ENCODE measurements at regions not wholly inside any gene's neighbourhood (a gene's known extent, or its start where the extent isn't known, plus 50 kb on each side); places are given as distances from the start of the nearest gene placed in this dataset.
"Not testable (repeated sequence)": the region's sequence is repeated elsewhere in the genome, so short reads cannot be mapped to it uniquely, and the experiment has no call there.

DNA sequence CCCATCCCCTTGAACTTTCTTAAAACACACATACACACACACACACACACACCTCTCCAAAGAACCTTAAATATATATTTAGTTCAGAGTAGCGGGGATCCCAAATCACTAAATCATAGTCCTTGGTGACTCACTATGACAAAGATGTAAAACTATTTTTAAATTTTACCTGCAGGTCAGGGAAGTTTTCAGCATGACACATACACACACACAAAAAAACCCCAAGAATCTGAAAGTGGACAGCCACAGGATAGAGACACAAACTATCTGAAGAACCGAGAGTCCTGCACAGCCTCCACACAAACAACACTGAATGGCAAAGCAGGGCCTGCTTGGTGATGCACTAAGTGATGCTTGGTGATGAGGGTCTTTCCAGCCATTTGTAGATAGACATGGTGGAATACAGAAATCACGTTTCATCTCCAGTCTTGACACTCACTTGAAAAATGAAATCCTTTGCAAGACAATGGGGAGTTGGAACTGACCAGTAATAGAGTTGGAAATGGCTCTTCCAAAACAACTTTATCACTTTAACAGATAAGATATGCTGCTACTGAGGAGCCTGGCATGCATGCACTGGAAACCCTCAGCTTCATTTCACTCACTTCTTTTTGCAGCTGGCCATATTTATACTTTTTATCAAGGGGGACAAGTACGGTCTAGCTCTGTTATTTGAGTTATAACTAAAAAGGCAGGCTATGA lies 307.3 kb downstream of the RAPGEF2 start:
- H3K4me1 Mint-ChIP-seq, result no peaks in the 10 kb centered on the region
- H3K27me3 Mint-ChIP-seq, result peaks cover 8% of the 10 kb centered on the region
- no peaks in the 10 kb centered on the region for H3K36me3 Mint-ChIP-seq
- CTCF ChIA-PET, result no interaction called here
- H3K27ac Mint-ChIP-seq, result no peak overlapping the region
- H3K9me3 Mint-ChIP-seq, result no peaks in the 10 kb centered on the region
- no peak overlapping the region for H3K4me3 Mint-ChIP-seq
- no peak for DNase-seq

DNA sequence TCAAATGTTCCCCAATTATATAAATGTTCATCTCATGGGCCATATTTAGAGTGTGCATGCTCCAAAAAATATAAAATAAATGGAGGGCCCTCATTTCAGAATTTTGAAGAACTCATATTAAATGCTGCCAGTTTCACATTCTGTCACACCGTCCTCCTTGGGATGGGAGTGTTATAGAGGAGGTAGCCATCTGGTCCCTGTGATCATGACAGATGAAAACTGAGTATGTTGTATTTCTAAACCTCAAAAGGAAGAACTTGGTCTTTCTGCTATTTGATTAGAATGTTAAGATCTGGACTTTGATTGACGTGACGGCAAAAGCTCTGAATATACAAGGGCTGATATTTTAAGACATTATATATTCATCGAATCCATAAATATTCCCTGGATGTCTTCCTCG lies 308.0 kb downstream of the RAPGEF2 start:
- H3K27ac Mint-ChIP-seq, result no peak overlapping the region
- peaks cover 8% of the 10 kb centered on the region for H3K27me3 Mint-ChIP-seq
- H3K9me3 Mint-ChIP-seq, result no peaks in the 10 kb centered on the region
- no peak overlapping the region for H3K4me3 Mint-ChIP-seq
- CTCF ChIA-PET, result no interaction called here
- no peaks in the 10 kb centered on the region for H3K36me3 Mint-ChIP-seq
- no peaks in the 10 kb centered on the region for H3K4me1 Mint-ChIP-seq
- DNase-seq, result no peak

DNA sequence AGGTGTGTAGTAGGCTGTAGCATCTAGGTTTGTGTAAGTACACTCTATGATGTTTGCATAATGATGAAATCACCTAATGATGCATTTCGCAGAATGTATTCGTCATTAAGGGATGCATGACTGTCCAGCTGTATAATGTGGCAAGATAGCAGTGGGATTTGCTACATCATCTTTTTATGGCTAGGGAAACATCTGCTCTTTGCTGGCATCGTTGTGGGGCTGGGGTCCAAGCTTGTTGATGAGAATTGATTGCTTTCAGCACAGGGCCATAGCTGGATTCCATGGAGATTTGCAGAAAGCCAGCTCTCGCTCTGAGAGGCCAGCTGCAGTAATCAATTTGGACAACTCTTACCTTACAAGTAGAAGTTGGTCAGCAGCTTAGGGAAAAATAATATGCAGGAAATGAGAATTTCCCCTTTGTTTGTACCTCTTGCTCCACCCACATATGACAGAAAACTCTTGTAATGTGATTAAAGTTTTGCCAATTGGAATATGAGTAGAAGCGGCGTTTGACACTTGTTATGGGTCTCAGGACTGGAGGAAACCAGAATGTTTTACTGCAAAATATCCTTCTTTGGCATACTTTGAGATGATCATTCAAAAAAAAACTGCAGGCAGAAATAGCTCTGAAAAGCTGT lies 310.5 kb downstream of the RAPGEF2 start:
- Mint-ChIP-seq H3K36me3 (no peaks in the 10 kb centered on the region), H3K9me3 (no peaks in the 10 kb centered on the region), H3K27ac (no peak overlapping the region), H3K4me1 (no peaks in the 10 kb centered on the region), H3K27me3 (peaks cover 4% of the 10 kb centered on the region), H3K4me3 (no peak overlapping the region)
- DNase-seq, result no peak
- CTCF ChIA-PET, result interaction anchor here (1.4 kb wide), 1 partner anchor 26 kb away, joined by 3 read pairs; no protein-coding TSS in a partner anchor

DNA sequence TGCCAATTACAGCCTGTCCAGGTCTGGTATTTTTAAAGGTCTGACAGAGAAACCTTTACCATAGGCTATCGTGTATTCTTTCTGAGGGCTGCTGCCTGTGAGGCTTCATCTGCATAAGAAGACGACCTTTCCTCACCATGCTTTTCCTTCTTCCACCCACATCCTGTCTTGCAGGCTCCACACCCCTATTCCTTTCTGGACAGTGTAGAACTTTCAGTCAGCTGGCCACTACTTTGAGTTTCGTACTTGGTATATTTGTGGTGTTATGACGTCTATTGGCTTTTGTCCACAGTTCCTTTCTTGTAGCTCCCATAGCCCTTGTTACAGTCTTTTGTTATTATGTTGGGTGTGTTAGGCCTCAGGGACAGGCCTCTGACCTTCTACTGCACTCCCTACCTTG lies 311.4 kb downstream of the RAPGEF2 start:
- Mint-ChIP-seq H3K9me3 (no peaks in the 10 kb centered on the region), H3K4me3 (no peak overlapping the region), H3K36me3 (no peaks in the 10 kb centered on the region), H3K27ac (no peak overlapping the region), H3K4me1 (no peaks in the 10 kb centered on the region), H3K27me3 (peaks cover 4% of the 10 kb centered on the region)
- no peak for DNase-seq
- CTCF ChIA-PET, result interaction anchor here (0.7 kb wide), 1 partner anchor 1674 kb away, joined by 3 read pairs; no protein-coding TSS in a partner anchor

DNA sequence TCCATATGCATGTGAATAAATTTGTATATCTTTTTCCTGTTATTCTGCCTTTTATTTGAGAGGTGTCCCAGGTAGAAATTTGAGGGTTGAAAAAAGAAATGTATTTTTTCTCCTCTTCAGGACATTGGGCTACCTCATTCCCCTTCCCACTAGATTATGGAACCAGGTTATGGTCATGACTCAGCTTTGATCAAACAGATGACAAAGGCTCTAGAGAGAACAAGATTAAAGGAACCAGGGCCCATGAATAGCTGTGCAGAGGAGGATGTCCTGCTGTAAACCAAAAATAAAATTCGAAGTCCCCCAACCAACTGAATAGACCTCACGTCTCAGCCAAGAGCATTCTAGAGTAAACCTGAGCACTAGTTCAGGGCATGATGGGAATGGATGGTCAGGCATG lies 313.2 kb downstream of the RAPGEF2 start:
- Mint-ChIP-seq H3K36me3 (no peaks in the 10 kb centered on the region), H3K27me3 (peaks cover 4% of the 10 kb centered on the region), H3K4me1 (no peaks in the 10 kb centered on the region), H3K9me3 (peaks cover 1% of the 10 kb centered on the region), H3K27ac (no peak overlapping the region), H3K4me3 (no peak overlapping the region)
- no peak for DNase-seq
- CTCF ChIA-PET, result no interaction called here

DNA sequence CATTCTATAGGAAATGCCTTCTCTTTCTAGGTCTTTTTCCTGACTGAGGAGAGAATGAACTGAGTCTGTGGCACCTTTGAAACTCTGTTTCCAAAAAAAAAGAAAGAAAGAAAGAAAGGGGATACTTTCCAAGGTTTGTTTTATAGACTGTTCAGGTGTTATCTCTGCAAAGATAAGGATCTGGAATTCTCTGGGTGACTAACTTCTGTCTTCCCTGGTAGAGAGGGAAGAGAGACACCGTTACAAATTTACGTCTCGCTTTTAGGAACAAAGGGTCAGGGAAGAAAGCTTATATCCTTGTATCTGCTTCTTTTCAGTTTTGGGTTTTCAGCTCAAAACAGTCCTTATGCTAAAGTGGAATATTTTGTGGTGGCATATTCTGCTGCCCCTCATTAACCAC lies 314.1 kb downstream of the RAPGEF2 start:
- H3K4me1 Mint-ChIP-seq, result no peaks in the 10 kb centered on the region
- H3K4me3 Mint-ChIP-seq, result no peak overlapping the region
- peaks cover 1% of the 10 kb centered on the region for H3K9me3 Mint-ChIP-seq
- CTCF ChIA-PET, result no interaction called here
- no peak for DNase-seq
- H3K27ac Mint-ChIP-seq, result no peak overlapping the region
- H3K27me3 Mint-ChIP-seq, result peaks cover 4% of the 10 kb centered on the region
- H3K36me3 Mint-ChIP-seq, result no peaks in the 10 kb centered on the region

DNA sequence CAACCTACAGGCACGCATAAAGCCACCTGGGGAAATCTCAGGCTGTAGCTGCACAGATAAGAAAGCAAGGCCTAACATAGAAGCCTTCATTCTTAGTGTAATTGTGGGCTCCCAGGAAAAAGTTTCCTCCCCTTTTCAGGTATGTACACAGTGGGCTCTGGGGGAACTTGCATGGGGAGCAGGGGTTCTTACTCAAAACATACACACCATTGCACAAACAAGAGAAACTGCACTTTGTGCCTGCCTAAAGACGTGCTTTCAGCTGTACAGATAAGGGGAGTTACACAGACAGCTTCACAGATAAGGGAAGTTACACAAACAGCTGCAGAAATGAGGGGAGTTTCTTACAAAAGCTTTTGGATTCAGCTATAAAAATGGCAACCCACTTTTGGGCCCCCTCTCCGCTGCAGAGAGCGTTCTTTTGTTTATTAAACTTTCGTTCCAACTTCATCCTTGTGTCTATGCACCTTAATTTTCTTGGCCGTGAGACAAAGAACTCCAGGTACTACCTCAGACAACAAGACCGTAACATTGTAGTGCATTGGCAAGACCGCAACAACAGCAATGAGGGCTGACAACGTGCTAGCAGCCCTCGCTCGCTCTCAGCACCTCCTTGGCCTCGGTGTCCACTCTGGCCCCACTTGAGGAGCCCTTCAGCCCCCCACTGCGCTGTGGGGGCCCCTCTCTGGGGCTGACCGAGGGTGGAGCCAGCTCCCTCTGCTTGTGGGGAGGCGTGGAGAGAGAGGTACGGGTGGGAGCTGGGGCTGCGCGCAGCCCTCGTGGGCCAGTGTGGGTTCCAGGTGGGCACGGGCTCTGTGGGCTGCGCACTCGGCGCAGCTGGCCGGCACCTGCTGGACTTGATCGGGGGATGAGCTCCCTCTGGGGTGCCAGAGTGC lies 317.5 kb downstream of the RAPGEF2 start:
- Mint-ChIP-seq H3K36me3 (no peaks in the 10 kb centered on the region), H3K9me3 (peaks cover 1% of the 10 kb centered on the region), H3K4me1 (no peaks in the 10 kb centered on the region), H3K4me3 (no peak overlapping the region), H3K27me3 (no peaks in the 10 kb centered on the region), H3K27ac (no peak overlapping the region)
- CTCF ChIA-PET, result no interaction called here
- DNase-seq, result no peak

DNA sequence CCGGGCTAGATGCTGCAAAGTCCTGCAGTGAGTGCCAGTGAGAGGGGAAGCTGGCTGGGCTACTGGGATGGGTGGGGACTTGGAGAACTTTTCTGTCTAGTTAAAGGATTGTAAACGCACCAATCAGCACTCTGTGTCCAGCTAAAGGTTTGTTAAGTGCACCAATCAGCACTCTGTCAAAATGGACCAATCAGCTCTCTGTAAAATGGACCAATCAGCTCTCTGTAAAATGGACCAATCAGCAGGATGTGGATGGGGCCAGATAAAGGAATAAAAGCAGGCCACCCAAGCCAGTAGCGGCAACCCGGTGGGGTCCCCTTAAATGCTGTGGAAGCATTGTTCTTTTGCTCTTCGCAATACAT lies 318.2 kb downstream of the RAPGEF2 start:
- H3K4me3 Mint-ChIP-seq, H3K27ac Mint-ChIP-seq, H3K36me3 Mint-ChIP-seq, H3K4me1 Mint-ChIP-seq, H3K27me3 Mint-ChIP-seq, H3K9me3 Mint-ChIP-seq, DNase-seq, CTCF ChIA-PET: not testable (repeated sequence)

DNA sequence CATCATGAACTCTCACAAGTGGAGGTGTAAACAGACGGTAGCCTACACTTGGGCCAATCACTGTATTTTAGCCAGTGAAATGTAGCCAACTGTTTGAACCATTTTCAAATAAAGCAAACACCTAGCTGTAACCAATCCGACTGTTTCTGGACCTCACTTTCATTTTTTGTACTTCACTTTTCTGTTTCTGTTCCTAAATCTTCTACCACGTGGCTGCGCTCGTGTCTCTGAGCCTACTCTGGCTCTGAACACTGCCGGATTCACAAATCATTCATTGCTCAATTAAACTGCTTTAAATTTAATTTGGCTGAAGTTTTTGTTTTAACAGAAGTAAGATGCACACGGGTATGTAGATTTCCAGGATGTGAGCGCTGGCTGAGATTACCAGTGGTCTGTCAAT lies 319.1 kb downstream of the RAPGEF2 start:
- no peaks in the 10 kb centered on the region for H3K4me1 Mint-ChIP-seq
- no peak for DNase-seq
- peaks cover 3% of the 10 kb centered on the region for H3K27me3 Mint-ChIP-seq
- H3K27ac Mint-ChIP-seq, result no peak overlapping the region
- no peaks in the 10 kb centered on the region for H3K36me3 Mint-ChIP-seq
- peaks cover 1% of the 10 kb centered on the region for H3K9me3 Mint-ChIP-seq
- H3K4me3 Mint-ChIP-seq, result no peak overlapping the region
- CTCF ChIA-PET, result no interaction called here

DNA sequence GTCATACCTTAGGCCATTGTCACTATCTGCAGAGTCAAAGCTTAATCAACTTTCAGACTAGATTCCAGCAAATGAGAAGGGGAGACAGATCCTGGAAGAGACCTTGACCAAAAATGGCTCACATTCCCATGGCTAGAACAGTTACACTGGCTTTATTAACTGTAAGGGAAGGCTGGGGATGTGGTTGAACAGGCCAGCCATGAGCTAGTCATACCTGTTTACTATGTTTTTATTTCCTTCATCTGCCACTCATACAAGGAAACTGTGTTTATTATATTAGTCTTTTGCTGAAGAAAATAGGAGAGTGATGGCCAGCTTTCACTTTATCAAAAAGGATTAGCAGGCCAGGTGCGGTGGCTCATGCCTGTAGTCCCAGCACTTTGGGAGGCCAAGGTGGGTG lies 319.7 kb downstream of the RAPGEF2 start:
- Mint-ChIP-seq H3K4me1 (no peaks in the 10 kb centered on the region), H3K9me3 (peaks cover 1% of the 10 kb centered on the region), H3K36me3 (no peaks in the 10 kb centered on the region), H3K27me3 (peaks cover 10% of the 10 kb centered on the region), H3K4me3 (no peak overlapping the region), H3K27ac (no peak overlapping the region)
- DNase-seq, result no peak
- CTCF ChIA-PET, result interaction anchor here (0.6 kb wide), 1 partner anchor 78 kb away, joined by 5 read pairs; no protein-coding TSS in a partner anchor

DNA sequence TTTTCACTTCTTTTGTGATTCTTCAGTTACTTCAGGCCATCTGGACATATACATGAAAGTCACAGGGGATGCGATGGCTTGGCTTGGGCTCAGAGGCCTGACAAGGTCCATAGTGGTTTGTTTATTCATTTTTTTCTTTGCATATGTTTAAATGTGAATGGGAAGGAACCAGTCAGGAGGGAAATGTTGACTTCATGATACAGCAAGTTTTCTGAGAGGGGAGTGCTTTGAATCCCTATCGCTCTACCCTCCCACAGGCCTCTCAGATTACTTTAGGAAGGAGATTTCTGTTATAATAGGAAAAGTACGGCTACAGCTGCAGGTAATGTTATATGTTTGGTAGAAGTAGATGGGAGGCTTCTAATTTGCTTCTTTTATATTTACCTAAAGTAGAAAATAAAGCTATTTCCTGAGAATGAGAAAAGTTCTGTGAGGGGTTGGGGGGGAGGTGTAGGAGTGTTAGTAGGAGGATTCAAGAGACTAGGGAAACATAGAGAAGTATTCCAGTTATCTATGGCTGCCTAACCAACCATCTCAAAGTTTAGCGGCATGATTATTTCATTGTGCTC lies 322.9 kb downstream of the RAPGEF2 start:
- CTCF ChIA-PET, result no interaction called here
- Mint-ChIP-seq H3K27me3 (peaks cover 10% of the 10 kb centered on the region), H3K36me3 (no peaks in the 10 kb centered on the region)

DNA sequence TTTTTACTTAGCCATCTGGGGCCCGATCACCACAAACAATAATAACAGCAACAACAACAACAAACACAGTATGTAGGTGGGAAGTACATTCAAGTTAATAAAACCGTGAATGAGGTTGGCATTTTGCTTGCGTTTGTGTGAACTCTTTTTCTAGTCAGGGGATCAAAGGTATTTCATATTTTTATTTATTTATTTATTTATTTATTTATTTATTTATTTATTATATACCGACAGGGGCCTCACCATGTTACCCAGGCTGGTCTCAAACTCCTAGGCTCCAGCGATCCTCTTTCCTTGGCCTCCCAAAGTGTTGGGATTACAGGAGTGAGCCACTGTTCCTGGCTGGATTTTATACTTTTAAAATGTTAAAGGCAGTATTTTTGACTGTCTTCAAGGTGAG lies 325.4 kb downstream of the RAPGEF2 start:
- H3K4me1 Mint-ChIP-seq, result no peaks in the 10 kb centered on the region
- peaks cover 10% of the 10 kb centered on the region for H3K27me3 Mint-ChIP-seq
- no peak overlapping the region for H3K4me3 Mint-ChIP-seq
- H3K27ac Mint-ChIP-seq, result no peak overlapping the region
- DNase-seq, result no peak
- no peaks in the 10 kb centered on the region for H3K9me3 Mint-ChIP-seq
- CTCF ChIA-PET, result no interaction called here
- H3K36me3 Mint-ChIP-seq, result no peaks in the 10 kb centered on the region

More for the DNA sequence above, 322.9 kb downstream of the RAPGEF2 start:
- DNase-seq, result no peak
- Mint-ChIP-seq H3K9me3 (no peaks in the 10 kb centered on the region), H3K4me3 (no peak overlapping the region), H3K4me1 (no peaks in the 10 kb centered on the region), H3K27ac (no peak overlapping the region)

DNA sequence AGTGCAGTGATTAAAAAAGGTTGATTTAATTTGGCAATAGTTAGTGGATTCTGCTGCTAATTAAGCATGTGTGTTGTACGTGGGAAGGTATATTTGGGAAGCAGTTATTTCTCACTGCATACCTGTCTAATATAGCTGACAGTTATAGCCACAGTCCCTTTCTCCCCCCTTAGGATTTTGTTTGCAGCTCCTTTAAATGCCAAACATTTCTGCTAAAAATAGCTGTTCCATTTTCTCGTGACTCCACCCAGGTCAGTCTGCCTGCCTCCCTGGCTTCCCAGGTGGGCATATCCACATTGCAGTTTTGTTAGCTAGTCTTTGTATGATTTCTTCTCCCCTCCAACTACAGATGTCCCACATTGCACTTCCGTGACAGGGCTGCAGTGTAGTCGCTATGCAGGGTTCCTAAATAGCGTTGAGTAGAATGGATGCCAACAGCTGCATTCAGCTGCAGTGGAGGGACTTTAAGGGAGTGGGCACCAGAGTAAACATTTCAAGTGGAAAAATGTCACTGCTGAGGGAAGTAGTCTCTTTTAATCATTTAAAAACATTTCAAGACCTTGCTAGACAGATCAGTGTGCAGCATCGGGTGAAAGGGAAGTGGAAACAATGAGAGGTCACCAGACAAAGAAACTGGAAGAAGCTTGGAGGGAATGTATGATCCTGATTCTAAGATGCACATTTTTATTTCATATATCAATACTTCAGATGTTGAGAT lies 326.3 kb downstream of the RAPGEF2 start:
- H3K4me1 Mint-ChIP-seq, result no peaks in the 10 kb centered on the region
- peaks cover 10% of the 10 kb centered on the region for H3K27me3 Mint-ChIP-seq
- H3K36me3 Mint-ChIP-seq, result no peaks in the 10 kb centered on the region
- H3K9me3 Mint-ChIP-seq, result no peaks in the 10 kb centered on the region
- no peak for DNase-seq
- no peak overlapping the region for H3K27ac Mint-ChIP-seq
- CTCF ChIA-PET, result interaction anchor here (0.7 kb wide), 1 partner anchor 26 kb away, joined by 3 read pairs; no protein-coding TSS in a partner anchor
- no peak overlapping the region for H3K4me3 Mint-ChIP-seq

DNA sequence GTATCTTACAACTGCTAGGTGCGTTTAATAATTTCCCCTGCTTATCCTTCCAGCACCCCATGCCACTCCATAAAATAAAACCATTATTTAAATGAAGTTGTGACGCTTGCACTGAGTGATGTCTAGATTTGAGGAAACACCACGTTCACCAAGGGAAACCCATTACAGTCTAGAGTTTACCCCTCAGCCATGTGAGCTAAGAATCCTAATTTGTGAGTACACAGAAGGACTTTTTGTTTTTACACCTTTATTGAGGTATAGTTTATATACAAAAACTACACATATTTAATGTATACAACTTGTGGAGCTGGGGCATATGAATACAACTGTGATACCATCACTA lies 326.8 kb downstream of the RAPGEF2 start:
- H3K4me1 Mint-ChIP-seq, result no peaks in the 10 kb centered on the region
- H3K4me3 Mint-ChIP-seq, result no peak overlapping the region
- CTCF ChIA-PET, result interaction anchor here (0.7 kb wide), 1 partner anchor 25 kb away, joined by 3 read pairs; no protein-coding TSS in a partner anchor
- H3K36me3 Mint-ChIP-seq, result no peaks in the 10 kb centered on the region
- no peak overlapping the region for H3K27ac Mint-ChIP-seq
- H3K9me3 Mint-ChIP-seq, result no peaks in the 10 kb centered on the region
- H3K27me3 Mint-ChIP-seq, result peaks cover 10% of the 10 kb centered on the region
- no peak for DNase-seq

Data from activated naive CD4-positive, alpha-beta T cell treated with anti-CD3 and anti-CD28 coated beads, Interleukin-2, amount 10 ng/mL, durations not matched to agents 7 days and 5 days (primary cell).